ENCODE measurements at regions not wholly inside any gene's neighbourhood (a gene's known extent, or its start where the extent isn't known, plus 50 kb on each side); places are given as distances from the start of the nearest gene placed in this dataset.

DNA sequence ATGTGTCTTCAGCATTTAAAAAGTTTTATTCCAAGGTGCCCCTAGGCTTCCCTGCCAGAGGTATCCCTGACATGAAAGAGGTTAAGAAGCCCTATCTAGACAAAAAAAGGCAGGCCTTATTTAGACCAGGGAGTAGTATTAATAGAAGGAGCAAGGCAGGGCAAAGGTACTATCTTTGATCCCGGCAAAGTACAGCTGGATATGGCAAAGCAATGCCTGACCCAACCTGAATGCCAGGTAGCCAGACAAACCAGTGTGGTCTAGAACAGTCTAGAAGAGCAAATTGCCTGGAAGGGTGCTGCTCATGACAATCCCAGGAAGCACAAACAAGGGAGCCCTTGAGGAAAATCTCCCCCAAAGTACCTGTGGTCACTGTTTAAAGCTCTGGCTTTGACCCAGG, 62.6 kb upstream of the SYT13 start:
- H3K27ac ChIP-seq (ENCODE audit: poor library complexity, severe bottlenecking): no peak overlapping the region
- H3K9me3 ChIP-seq (ENCODE audit: severe bottlenecking): no peaks in the 10 kb centered on the region
- no peaks in the 10 kb centered on the region for H3K4me1 ChIP-seq (ENCODE audit: insufficient read depth, poor library complexity, severe bottlenecking)
- DNase-seq (ENCODE audit: low spot score): no peak
- no peak for ATAC-seq (ENCODE audit: low read depth)
- peaks cover 29% of the 10 kb centered on the region for H3K27me3 ChIP-seq (ENCODE audit: insufficient read depth, poor library complexity, severe bottlenecking)
- no peaks in the 10 kb centered on the region for H3K36me3 ChIP-seq (ENCODE audit: low read depth)
- no peak overlapping the region for H3K4me3 ChIP-seq (ENCODE audit: severe bottlenecking)
- TF ChIP-seq, protein P1, sequence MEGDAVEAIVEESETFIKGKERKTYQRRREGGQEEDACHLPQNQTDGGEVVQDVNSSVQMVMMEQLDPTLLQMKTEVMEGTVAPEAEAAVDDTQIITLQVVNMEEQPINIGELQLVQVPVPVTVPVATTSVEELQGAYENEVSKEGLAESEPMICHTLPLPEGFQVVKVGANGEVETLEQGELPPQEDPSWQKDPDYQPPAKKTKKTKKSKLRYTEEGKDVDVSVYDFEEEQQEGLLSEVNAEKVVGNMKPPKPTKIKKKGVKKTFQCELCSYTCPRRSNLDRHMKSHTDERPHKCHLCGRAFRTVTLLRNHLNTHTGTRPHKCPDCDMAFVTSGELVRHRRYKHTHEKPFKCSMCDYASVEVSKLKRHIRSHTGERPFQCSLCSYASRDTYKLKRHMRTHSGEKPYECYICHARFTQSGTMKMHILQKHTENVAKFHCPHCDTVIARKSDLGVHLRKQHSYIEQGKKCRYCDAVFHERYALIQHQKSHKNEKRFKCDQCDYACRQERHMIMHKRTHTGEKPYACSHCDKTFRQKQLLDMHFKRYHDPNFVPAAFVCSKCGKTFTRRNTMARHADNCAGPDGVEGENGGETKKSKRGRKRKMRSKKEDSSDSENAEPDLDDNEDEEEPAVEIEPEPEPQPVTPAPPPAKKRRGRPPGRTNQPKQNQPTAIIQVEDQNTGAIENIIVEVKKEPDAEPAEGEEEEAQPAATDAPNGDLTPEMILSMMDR (IDR thresholded peaks at IDR 0.05; ENCODE audit: poor library complexity, severe bottlenecking): no peak

DNA sequence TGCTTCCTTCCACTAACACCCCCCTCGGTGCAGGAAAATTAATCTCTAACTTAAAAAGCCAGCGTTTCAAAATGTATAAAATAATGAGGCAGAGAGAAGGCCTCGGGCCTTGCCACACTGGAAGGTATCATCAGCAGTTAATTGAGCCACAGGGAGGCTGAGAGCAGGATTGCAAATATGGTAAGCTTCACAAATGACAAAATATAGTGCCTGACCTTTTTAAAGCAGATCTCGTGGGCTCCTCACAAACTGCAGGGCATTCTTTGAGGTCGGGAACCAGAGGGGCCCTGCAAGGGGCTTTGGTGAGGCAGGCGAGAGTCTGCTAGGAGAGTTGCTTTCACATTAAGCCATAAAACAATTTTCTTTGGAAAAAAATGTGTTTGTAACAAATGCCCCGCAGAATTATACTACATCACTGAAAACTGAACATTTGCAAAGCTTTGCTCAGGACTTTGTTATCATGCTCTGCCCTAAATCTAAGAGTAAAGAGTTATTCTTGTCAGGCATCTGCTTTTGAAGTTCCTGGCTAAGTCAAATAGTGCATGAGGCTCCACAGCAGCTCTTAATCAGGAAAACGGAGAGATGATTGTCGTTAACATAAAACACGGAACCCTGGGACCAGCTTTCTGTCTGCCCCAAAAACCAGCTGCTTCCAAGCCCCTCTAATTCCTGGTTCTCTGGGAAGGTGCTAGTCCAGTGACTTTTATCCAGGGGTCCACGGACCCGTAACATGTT, 61.4 kb upstream of the SYT13 start:
- TF ChIP-seq, protein P1 (IDR thresholded peaks at IDR 0.05; ENCODE audit: poor library complexity, severe bottlenecking): no peak
- Histone ChIP-seq H3K4me1 (ENCODE audit: insufficient read depth, poor library complexity, severe bottlenecking) (no peaks in the 10 kb centered on the region), H3K27me3 (ENCODE audit: insufficient read depth, poor library complexity, severe bottlenecking) (peaks cover 39% of the 10 kb centered on the region), H3K9me3 (ENCODE audit: severe bottlenecking) (no peaks in the 10 kb centered on the region), H3K27ac (ENCODE audit: poor library complexity, severe bottlenecking) (no peak overlapping the region), H3K4me3 (ENCODE audit: severe bottlenecking) (no peak overlapping the region), H3K36me3 (ENCODE audit: low read depth) (no peaks in the 10 kb centered on the region)
- ATAC-seq (ENCODE audit: low read depth): no peak
- DNase-seq (ENCODE audit: low spot score): no peak

DNA sequence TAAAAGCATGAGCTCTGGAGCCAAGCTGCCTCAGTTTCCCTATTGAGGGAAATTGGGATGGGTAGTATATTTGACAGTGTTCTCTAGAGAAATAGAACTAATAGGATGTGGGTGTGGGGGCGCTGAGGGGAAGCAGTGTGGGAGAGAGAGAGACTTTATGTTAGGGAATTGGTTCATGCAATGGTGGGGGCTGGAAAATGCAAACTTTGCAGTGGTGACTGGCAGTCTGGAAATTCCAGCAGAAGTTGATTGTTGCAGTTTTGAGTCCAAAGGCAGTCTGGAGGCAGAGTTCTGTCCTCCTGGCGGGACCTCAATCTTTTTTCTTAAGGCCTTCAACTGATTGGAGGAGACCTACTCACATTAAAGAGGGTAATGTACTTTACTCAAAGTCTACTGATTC, 59.4 kb upstream of the SYT13 start:
- Histone ChIP-seq H3K27me3 (ENCODE audit: insufficient read depth, poor library complexity, severe bottlenecking) (peaks cover 39% of the 10 kb centered on the region), H3K36me3 (ENCODE audit: low read depth) (no peaks in the 10 kb centered on the region), H3K27ac (ENCODE audit: poor library complexity, severe bottlenecking) (no peak overlapping the region), H3K4me1 (ENCODE audit: insufficient read depth, poor library complexity, severe bottlenecking) (no peaks in the 10 kb centered on the region), H3K4me3 (ENCODE audit: severe bottlenecking) (no peak overlapping the region), H3K9me3 (ENCODE audit: severe bottlenecking) (no peaks in the 10 kb centered on the region)
- no peak for DNase-seq (ENCODE audit: low spot score)
- TF ChIP-seq, protein P1 (IDR thresholded peaks at IDR 0.05; ENCODE audit: poor library complexity, severe bottlenecking): no peak
- no peak for ATAC-seq (ENCODE audit: low read depth)

DNA sequence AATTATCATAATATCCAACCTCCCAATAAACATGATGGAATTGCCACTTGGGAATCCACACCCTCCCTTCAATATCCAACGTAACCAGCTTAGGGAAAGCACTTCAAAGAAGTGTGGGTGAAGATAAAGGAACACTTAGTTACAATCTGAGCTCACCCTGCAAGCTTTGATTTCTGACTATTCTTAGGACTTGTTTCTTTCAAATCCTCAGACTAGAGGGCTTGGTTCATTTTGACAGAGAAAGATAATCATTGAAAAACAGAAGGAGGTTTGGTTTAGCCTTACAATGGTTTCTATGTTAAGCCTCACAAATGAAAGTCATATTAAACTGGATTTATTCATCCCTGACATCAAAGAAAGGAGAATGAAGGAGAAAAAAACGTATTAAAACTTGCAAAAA, 57.9 kb upstream of the SYT13 start:
- H3K36me3 ChIP-seq (ENCODE audit: low read depth): no peaks in the 10 kb centered on the region
- H3K9me3 ChIP-seq (ENCODE audit: severe bottlenecking): no peaks in the 10 kb centered on the region
- peaks cover 31% of the 10 kb centered on the region for H3K27me3 ChIP-seq (ENCODE audit: insufficient read depth, poor library complexity, severe bottlenecking)
- no peak overlapping the region for H3K4me3 ChIP-seq (ENCODE audit: severe bottlenecking)
- ATAC-seq (ENCODE audit: low read depth) (no peak), DNase-seq (ENCODE audit: low spot score) (no peak)
- TF ChIP-seq, protein P1 (IDR thresholded peaks at IDR 0.05; ENCODE audit: poor library complexity, severe bottlenecking): no peak
- H3K4me1 ChIP-seq (ENCODE audit: insufficient read depth, poor library complexity, severe bottlenecking): no peaks in the 10 kb centered on the region
- H3K27ac ChIP-seq (ENCODE audit: poor library complexity, severe bottlenecking): no peak overlapping the region

DNA sequence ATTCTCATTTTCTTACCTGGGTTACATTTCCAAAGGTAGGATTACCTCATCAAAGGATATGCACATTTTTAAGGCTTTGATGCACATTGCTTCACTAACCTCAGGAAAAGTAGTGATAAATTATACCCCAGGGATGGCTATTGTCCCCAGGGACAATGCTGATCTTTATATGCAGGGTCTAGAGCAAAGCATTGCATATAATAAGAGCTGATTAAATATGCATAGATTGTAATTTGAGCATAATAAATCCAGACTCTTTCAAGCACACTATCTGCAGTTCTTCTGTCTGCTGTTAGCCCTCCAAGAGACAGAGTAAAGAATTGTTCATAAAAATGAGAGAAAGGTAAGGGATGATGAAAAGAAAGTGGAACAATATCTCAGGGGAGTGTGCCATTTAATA, 57.3 kb upstream of the SYT13 start:
- no peak overlapping the region for H3K4me3 ChIP-seq (ENCODE audit: severe bottlenecking)
- H3K27me3 ChIP-seq (ENCODE audit: insufficient read depth, poor library complexity, severe bottlenecking): peaks cover 31% of the 10 kb centered on the region
- DNase-seq (ENCODE audit: low spot score) (no peak), ATAC-seq (ENCODE audit: low read depth) (no peak)
- no peaks in the 10 kb centered on the region for H3K9me3 ChIP-seq (ENCODE audit: severe bottlenecking)
- no peaks in the 10 kb centered on the region for H3K4me1 ChIP-seq (ENCODE audit: insufficient read depth, poor library complexity, severe bottlenecking)
- H3K36me3 ChIP-seq (ENCODE audit: low read depth): no peaks in the 10 kb centered on the region
- TF ChIP-seq, protein P1 (IDR thresholded peaks at IDR 0.05; ENCODE audit: poor library complexity, severe bottlenecking): no peak
- H3K27ac ChIP-seq (ENCODE audit: poor library complexity, severe bottlenecking): no peak overlapping the region

Measured in RWPE2 (cell line).